ENCODE measurements at regions not wholly inside any gene's neighbourhood (a gene's known extent, or its start where the extent isn't known, plus 50 kb on each side); places are given as distances from the start of the nearest gene placed in this dataset.

DNA sequence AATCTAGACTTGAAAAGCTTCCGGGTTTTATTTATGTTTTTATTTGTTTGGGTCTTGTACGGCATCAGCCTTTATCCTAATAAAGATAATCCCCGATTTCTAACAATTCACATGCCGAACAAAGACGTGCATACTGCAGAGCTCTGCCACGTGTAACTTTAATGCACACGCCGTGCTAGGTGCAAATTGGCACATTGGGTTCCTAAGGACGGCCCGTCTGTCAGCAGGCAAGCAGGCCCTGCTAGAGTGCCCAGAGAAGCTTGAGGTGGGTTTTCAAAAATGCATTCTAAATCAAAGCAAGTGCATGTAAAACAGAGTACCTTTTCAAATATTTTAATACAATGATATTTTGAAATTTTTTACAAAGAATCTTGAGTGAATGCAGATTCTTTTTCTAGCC, 806.4 kb upstream of the POU3F3 start (continued):
- no peak for TF ChIP-seq CTCF (conservative IDR thresholded peaks at IDR 0.05; ENCODE audit: low read depth in 2 of 2)
- no peak for TF ChIP-seq STAT1 (IDR thresholded peaks at IDR 0.05; ENCODE audit: unreplicated experiment)
- no peak for TF ChIP-seq NANOG (IDR thresholded peaks at IDR 0.05; ENCODE audit: borderline replicate concordance)
- no peak for TF ChIP-seq ZNF462 (CRISPR knock-in tag; IDR thresholded peaks at IDR 0.05)

DNA sequence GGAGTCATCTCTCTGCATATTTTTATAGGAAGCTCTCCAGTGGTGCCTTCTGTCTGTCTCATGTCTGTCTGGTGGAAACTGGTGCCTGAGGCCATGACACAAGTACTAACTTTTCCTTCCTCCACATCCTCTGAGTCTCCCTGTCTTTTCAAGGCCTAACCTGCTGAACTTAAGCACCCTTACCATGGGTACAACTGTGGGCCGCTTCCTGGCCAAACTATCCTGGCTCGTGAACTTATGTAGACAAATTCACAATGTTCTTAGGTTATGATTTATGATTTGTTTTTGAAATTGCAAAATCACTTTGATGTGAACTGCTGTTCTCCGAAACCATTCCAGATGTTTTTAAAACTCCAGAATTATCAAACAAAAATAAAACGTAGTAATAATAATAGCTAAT, 804.5 kb upstream of the POU3F3 start:
- Mint-ChIP-seq H3K27ac (no peak overlapping the region), H3K4me1 (peaks cover 20% of the 10 kb centered on the region; the same call in 2 of the 3 replicates), H3K9me3 (no peaks in the 10 kb centered on the region), H3K4me3 (no peak overlapping the region), H3K27me3 (ENCODE audit: insufficient read depth, low read depth, poor library complexity) (peaks cover 2% of the 10 kb centered on the region), H3K36me3 (ENCODE audit: low read depth) (no peaks in the 10 kb centered on the region)
- Histone ChIP-seq H3K27ac (ENCODE audit: low read depth) (no peak overlapping the region), H3K4me3 (no peak overlapping the region), H3K4me1 (ENCODE audit: insufficient read depth) (peaks cover 7% of the 10 kb centered on the region), H3K36me3 (ENCODE audit: insufficient read depth) (no peaks in the 10 kb centered on the region), H2AFZ (no peak overlapping the region), H4K20me1 (replicated peaks; ENCODE audit: insufficient read depth) (no peaks in the 10 kb centered on the region), H3K9me2 (ENCODE audit: insufficient read depth) (no peaks in the 10 kb centered on the region), H3K27me3 (ENCODE audit: insufficient read depth) (no peaks in the 10 kb centered on the region), H3K4me2 (no peak overlapping the region), H3F3A (replicated peaks; ENCODE audit: low read depth) (no peaks in the 10 kb centered on the region), H3K79me2 (replicated peaks; ENCODE audit: insufficient read depth) (no peaks in the 10 kb centered on the region)
- no peak for ATAC-seq
- DNase-seq (ENCODE audit: low spot score), result no peak
- TF ChIP-seq NANOG (IDR thresholded peaks at IDR 0.05; ENCODE audit: borderline replicate concordance), result no peak
- no peak for TF ChIP-seq REST (IDR thresholded peaks at IDR 0.05; ENCODE audit: unreplicated experiment)
- no peak for TF ChIP-seq ZNF331 (CRISPR knock-in tag; IDR thresholded peaks at IDR 0.05; ENCODE audit: low read depth)
- TF ChIP-seq CTCF (conservative IDR thresholded peaks at IDR 0.05; ENCODE audit: low read depth in 2 of 2), result no peak
- no peak for TF ChIP-seq ETS1 (IDR thresholded peaks at IDR 0.05)
